HG03457 (cell line): ENCODE measurements at regions not wholly inside any gene's neighbourhood (a gene's known extent, or its start where the extent isn't known, plus 50 kb on each side); places are given as distances from the start of the nearest gene placed in this dataset.

ENCODE experiments used
- ATAC-seq: cut with Tn5 transposase; IDR thresholded peaks from one replicate; pipeline ENCODE4 v1.9.1; 2021; ENCODE audit warnings: moderate number of reproducible peaks; ENCODE audit not compliant: unreplicated experiment

DNA sequence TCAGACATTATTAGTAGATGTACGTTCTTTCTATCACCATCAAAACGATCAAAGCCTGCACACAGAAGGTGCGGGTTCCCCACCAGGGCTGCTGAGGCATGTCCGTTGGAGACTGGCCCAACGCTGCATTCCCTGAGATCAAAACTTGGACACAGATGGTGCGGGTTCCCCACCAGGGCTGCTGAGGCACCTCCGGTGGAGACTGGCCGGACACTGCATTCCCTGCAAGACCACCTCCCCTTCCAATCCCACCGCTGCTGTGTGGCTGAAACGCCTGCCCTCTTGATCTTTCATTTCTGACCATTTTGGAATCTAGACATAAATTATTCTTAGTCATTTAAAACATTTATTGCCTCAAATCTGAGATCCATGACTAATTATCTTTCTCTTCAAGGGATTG, 254.2 kb upstream of the SALL3 start:
- ATAC-seq: no peak

DNA sequence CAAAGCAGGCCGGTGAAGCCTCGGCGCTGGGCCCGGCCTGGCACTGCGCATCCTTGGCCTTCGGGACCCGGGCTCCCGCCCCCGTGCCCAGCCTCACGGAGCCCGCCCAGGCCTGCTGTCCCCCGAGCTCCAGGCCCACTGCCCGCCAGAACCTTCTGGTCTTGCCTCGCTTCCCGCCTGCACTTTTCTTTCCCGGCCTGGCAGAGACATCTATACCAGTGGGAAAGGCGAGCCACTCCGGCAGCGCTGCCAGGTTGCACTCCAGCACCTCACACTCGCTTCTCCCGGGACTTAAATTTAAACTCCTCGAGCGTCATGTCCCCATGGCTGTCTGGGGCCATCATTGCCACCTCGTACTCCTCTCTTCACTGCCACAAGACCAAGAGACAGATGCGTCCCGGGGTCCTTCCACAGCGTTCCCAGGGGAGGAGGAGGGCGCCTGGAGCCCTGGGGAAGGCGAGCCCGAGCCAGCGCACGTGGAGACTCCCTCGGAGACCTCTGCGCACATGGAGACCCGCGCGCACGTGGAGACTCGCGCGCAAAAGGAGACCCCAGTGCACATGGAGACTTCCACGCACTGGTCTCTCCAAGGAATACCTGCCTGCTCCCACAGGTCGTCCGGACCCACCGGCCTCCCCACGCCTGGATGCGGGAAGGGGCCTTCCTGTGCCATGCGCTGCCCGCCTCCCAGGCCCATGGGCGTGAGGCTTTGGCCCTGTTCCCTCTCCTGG, 253.1 kb upstream of the SALL3 start:
- no peak for ATAC-seq

DNA sequence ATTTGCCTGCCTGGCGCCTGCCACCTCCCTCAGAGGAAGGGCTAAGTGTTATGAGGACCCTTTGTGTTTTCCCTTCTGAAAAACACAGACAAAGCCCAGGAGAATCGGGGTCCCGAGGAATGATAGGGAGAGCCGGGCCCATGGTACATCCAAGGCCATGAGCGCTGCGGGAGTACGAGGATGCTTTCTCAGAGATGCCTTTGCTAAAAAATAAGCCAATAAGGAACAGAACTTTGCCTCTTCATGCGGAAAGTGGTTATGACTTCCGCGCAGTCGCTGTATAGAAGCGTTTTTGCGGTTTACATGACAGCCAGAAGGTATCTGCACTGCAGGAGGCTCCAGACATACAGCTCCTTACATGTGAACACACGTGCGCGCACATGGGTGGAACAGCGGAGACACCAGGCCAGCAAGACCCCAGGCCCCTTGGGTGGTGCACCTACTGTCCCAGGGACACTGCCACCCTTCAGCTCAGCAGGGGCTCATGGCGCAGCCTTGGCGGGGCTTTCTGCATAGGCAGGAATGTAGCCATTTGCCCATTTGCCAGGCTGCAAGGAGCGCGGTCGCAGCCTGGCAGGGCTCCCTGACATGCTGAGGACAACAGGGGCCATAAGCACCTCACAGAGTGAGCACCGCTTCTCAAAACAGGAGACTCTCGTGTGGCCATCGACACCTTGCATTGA, 252.4 kb upstream of the SALL3 start:
- ATAC-seq: no peak

DNA sequence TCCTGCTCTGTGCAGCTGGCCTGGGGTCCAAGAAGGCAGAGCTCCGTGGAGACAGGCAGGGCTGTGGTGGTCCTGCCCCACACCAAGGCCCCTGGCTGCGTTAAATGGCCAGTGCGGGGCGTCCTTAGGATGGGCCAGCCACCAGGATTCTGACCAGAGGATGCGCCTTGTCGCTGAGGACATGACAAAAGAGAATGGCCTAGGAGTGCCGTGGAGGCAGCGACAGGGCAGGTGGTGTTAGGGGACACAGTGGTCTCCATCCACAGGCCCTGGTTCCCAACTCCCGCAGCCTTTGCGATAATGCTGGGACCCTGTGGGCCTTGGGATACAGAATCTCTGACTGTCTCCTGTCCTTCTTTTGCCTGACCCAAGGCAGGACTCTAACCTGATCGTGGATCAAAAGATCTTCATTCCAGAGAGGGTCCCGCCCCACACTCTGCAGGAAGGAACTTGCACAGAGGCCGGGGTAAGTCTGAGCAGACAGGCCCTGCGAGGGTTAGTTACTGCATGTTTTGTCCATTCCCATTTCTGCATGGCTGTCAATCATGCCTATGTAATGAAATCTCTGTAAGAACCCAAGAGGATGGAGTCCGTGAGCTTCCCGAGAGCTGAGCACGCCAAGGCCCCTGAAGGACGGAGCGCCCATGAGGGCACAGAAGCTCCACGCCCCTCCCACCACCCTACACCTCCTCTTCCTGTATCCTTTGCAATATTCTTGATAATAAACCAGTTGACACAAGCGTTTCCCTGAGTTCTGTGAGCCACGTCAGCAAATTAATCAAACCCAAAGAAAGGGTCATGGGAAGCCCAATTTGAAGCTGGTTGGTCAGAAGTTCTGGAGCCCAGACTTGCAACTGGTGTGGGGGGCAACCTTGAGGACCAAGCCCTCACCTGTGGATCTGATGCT, 251.5 kb upstream of the SALL3 start:
- ATAC-seq: no peak

DNA sequence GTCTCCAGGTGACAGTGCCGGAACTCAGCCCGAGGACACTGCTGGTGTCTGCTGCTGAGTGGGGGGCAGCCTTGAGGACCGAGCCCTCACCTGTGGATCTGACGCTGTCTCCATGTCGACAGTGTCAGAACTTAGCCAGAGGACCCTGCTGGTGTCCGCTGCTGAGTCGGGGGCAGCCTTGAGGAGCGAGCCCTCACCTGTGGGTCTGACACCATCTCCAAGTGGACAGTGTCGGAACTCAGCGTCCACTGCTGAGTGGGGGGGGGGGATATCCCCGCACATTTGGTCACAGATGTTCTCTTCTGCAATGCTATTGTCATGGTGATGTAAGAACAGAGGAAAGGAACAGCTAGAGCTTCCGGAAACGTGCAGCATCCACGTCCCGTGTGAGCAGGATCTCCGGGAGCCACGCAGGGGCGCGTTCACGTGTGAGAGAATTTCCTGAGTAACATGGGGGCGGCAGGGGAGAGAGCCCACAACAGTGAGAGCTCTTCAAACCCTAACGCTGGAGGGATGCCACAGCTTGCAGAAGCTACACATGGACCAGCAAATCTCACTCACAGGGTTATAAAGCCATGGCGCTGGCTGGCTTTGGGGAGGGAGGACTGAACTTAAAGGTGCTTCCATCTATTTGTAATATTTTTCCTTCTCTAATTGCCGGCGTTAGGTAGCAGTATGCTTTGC, 250.7 kb upstream of the SALL3 start:
- no peak for ATAC-seq

DNA sequence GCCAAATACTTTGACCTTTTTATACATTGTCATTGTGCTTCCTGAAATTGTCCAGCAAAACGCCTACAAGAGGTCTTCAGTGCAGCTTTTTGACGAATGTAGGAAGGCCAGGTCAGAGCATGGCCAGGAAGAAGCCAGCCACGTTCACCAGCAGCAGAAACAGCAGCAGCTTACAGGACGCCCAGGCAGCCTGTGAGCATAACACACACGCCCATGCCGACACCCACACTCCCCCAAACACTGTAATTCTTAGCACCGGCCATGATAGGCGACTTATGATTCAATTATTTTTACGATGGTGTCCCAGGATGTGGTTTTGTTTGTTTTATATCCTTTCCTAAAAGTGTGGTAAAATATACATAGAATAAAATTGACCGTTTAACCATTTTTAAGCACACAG, 249.1 kb upstream of the SALL3 start:
- no peak for ATAC-seq

DNA sequence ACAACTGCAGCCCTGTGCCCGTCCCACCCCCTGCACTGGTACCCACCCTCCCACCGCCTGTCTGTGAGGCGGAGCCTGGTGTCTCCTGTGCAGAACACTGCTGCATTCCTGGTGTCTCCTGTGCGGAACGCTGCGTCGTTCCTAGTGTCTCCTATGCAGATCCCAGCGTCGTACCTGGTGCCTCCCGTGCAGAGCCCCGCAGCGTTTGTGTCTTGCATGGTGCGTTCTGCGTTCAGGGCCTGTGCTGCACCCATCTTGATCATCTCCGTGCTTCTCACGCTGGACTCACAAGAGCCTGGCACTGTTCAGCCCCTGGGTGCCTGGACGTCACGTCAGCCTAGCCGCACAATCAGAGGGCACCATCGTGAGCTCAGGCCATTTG, 248.6 kb upstream of the SALL3 start:
- no peak for ATAC-seq

DNA sequence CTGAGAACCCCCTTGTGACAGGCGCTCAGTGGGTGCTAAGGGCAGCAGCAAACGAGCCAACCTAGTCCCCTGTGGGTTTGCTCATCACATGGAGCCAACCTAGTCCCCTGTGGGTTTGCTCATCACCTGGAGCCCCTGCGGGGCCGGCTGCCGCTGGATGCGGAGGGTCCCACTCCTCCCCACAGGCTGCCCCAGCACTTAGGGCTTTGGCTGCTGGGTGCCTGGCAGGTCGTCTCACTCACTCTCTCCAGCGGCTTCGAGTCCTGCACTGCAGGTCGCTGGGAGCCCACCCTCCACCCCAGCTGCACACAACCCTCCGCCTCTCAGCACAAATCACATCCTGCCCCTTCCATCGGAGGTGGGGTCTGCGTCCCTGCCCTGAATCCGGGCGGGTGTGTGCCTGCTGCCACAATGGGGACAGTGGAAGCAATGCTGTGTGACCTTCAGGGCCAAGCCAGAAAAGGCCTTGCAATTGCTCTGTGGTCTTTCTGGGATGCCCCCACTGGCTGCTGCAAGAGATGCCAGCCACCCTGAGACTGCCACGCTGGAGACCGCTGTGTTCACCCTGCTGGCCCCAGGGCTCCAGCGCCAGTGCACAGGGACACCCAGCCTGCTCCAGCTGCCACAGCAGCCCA, 248.1 kb upstream of the SALL3 start:
- ATAC-seq: no peak

DNA sequence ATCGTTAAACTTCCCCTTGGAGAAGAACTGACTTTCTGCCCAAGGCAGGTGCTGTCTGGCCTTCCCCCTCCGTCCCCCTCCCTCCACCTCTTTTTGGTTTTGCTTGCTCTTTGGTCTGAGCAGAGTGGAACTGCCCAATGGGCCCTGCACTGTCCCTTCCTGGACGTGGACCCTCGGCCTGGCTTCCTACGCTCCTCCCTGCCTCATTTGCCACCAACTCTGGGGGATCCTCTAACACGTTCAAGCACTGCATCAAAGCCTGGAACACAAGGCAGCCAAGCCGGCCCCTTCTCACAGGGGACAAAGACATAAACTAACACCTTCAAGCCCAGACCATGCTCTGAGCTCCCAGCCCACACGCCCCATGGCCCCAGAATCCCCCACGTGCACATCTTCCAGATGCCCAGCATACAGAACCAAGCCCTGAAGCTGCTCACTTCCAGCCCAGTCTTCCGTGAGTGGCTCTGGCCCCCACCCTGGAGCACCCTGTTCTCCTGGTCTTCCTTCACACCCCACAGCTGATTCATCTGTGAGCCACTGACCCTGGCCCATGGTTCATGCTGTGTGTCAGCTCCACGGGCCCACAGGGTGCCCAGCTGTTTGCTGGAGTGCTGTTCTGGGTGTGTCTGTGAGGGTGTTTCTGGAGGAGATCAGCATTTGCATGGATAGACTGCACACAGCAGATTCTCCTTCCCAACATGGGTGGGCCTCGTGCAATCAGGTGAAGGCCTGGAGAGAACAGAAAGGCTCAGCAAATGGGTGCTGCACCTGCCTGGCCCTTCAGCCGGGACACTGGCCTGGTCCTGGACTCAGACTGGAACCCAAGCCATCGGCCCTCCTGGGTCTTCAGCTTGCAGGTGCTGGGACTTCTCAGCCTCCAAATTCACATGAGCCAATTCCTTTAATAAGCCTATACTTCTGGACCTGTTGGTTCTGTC, 247.1 kb upstream of the SALL3 start:
- ATAC-seq: no peak

DNA sequence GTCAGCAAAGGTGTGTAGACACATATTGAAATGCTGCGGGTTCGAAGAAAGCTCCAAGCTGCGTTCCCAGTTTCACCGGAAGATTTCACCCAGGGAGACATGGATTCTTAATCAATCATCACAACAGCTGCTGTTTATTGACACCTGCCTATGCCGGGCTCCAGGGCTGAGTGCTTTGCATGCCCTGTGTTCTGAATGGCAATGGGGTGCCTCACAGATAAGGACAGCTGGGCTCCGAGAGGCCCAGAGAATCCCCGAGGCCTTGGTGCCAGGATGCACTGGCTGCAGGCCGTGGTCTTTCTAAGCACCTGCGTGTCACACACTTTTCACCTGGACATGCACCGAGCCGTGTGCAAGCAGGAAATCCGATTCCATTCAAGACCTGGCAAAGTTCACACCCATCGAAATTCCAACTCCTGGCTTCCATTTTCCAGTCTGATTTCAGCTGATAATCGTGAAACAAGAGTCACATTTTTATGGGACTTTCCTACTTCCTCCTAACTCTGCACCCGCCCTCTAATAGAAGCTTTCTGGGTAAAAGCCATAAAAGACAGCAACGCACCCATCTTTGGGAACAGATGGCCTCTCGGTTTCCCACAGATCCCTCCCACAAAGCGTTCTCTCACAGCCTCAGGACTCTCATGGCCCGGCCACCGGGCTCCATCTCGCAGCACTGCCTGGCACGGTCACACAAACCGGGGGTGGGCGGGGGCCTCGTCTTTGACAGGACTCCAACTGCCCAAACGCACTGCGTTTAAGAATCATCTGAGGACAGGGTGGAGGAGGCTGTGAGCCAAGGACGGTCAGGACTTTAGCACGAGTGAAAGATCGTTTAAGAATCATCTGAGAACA, 245.6 kb upstream of the SALL3 start:
- no peak for ATAC-seq

DNA sequence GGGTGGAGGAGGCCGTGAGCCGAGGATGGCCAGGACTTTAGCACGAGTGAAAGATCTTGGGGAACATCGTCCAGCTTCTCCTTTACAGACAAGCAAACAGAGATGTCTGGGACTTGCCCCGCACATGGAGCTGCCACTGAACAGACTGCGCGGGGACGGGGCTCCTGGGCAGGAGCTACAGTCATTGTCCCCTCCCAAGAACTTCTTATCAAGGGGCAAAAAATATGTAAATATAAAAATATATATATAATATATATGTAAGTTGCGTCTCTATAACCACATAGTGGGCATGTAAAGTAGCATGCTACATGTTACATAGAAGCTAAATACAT, 245.0 kb upstream of the SALL3 start:
- no peak for ATAC-seq

DNA sequence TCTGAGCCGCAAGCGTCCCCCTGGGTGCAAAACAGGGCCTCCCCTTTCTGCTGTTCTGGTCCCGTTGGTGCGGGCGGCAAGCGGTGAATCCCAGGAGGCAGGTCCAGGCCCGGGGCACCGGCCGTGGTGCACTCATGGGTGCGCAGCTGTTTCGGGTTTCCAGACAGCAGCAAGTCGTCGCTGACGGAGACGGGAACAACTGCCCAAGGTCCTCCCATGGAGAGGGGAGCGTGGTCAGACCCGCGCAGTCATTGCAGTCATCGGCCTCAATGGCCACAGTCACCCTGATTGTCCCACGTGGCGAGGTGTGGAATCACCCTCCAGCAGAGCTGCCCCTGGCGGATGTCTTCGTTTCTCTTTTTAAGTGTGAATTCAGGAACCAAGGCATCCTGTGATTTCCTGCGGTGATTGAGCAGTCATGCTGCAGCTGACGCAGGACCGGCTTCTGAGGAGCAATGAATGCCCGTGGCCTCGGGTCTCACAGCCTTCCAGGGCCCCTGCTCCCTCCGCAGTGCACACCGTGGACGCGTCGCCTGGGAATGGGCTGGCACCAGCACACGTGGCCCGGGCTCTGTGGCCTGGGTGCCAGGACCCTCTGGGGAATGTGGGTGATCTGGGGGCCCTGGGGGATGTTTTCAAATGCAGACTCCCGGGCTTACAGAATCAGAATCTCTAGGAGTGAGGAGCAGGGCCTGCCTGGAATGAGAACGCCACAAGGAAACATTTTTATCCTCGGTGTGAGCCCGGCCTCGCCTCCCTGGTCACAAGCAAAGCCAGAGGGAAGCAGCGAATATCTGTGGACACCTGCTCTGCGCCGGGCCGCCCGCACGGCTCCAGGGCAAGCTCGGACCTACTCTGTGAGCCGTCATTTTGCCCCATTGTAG, 244.2 kb upstream of the SALL3 start:
- ATAC-seq: no peak

DNA sequence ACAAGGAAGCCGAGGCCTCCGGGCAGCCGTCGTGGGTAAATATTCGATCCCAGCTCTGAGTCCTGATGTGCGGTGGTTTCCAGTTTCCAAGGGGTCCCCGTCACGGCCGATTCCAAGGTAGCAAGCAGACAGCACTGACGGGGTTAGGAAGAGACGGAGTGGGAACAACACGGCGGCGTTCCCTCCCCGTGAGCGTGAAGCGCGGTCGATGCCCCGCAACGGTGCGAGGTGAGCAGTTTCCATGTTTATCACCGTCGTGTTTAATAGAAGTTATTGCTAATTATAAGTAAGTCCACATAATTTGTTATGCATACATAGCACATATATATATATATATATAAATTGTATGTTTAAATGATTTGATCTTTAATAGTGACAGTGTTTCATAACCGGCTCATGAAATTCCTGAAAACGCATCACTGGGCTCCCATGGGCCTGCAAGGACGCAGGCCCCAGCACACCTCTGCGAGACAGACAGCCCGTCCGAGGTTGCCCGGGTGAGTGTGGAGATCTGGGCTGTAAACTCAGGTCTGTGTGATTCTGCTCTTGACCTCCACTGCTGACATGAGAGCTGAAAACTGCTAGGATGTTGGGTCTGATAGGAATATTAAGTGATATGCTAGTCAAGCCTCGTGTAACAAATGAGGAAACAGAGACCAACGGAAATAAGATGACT, 243.5 kb upstream of the SALL3 start:
- ATAC-seq: no peak

DNA sequence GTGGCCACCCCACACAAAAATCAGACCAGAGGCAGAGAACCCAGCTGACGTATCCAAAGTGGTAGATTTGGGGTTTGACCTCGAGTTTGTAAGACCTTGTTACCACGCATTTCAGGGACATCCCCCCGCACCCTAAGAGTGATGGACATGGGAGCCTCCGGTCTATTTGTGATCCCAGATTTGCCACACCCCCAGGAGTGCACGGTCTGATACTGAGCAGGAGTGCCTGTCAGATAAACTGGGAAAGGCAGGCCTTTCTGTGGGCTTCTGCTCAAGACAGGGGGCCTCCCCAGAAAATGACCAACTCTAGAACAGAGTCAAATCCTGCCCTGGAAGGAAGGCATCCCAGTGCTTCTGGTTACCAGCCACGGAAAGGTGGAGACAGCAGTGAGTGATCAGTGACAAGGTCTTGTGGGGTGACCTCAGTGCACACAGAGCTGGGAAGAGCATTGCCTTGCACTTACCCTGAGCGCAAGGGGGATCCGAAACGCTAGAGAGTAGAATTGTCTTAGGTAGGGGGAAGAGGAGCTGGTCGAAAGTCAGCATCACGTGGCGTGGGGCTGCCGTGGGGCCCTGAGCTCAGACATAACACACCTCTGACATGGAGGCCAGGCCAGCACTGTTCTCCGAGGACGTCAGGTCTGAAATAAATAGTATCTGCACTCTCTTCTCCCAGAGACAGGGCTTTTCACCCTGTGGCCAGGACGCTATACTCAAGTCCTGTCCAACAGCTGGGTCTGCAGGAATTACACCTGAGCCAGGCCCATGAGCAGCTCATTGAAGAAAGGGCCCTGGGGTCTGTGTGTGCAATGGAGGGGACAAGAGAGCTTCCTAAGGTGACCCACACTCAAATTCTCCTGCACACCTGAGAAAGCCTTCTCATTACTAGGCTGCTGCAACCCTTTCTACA, 242.4 kb upstream of the SALL3 start:
- no peak for ATAC-seq

DNA sequence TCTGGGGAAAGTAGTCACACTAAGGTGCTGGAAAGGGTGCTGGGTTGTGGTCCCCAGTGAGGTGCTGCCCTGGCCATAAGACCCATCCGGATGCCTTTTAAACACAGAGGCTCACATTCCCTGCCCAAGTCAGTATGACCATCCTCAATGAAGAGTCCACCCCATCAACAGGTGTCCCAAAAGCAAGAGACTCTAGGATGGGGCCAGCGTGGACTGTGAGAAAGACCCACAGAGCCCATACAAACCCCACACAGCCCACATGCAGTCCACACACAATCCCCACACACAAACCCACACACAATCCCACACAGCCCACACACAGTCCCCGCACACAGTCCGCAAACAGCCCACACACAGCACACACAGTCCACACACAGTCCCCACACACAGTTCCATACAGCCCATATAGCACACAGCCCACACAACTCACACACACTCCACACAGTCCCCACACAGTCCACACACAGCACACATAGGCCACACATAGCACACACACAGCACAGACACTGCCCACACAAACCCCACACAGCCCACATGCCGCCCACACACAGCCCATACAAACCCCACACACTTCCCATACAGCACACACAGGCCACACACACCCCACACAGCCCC, 241.4 kb upstream of the SALL3 start:
- no peak for ATAC-seq

DNA sequence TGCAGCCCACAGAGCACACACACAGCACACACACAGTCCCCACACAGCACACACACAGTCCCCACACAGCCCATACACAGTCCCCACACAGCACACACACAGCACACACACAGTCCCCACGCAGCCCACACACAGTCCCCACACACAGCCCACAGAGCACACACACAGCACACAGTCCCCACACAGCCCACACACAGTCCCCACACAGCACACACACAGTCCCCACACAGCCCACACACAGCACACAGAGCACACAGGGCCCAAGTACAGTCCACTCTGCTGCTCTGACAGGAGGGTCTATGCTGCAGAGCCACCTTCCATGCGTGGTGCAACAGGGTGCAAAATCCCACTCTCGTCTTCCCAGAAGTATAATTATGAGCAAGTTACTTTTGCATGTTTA, 240.5 kb upstream of the SALL3 start:
- no peak for ATAC-seq
